ENCODE measurements at regions not wholly inside any gene's neighbourhood (a gene's known extent, or its start where the extent isn't known, plus 50 kb on each side); places are given as distances from the start of the nearest gene placed in this dataset.
"Not testable (repeated sequence)": the region's sequence is repeated elsewhere in the genome, so short reads cannot be mapped to it uniquely, and the experiment has no call there.

DNA sequence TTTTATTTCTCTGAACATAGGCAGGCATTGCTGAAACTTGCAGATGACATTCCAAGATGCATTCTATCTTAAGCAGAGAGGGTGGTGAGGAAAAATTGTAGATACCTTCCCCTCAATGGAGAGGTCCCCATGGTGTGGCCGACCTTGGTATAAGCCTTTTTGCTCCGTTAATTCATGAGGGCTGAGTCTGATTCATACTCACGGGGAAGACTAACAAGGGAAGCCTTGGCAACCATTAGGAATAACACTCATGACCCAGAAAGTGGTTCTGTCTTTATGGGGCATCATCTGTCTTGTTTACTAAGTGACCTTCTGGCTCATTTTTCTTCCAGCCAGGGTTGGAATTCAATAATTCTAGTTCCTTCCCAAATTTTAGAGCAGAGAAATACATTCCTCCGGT lies 148.3 kb downstream of the ADRA2C start:
- not testable (repeated sequence) for DNase-seq (ENCODE audit: low read depth in 2 of 3, low spot score in 2 of 3)

DNA sequence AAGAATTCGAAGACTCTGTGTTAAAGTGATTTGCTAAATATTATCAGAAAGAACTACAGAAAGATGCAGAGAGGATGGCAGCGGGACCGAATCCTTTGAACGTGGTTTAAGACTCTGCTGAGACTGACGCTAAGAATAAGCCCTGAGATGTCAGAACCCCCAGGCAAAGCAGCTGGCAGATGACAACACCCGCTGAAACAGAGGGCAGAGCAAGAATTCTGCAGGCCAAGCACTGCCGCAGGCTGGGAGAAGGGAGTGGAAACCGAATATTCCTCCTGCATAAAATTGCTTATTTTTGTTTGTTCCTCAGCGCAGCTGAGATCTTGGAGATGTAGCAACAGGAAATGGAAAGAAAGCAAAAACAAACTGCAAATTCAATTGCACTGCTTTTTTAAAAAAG lies 153.3 kb downstream of the ADRA2C start:
- DNase-seq (ENCODE audit: low read depth in 2 of 3, low spot score in 2 of 3) = not testable (repeated sequence)

DNA sequence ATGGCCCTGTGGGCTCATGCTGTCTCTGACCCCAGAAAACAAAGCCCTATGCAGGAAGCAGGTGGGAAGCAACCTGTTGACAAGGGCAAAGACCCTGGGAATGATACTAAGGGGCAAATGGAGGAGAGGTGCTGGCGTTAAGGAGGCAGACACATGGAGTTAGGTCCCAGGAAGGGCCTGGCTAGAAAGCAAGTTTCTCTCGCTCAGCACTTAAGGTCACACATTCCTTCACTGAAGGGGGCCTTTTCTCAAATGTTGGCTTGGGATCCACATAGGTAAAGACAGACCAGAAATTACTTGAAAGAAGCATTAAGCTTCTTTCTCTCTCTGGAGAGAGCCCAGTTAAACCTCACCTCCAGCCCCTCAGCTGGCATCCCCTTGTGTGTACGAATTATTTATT lies 155.7 kb downstream of the ADRA2C start:
- DNase-seq (ENCODE audit: low read depth in 2 of 3, low spot score in 2 of 3) = not testable (repeated sequence)

DNA sequence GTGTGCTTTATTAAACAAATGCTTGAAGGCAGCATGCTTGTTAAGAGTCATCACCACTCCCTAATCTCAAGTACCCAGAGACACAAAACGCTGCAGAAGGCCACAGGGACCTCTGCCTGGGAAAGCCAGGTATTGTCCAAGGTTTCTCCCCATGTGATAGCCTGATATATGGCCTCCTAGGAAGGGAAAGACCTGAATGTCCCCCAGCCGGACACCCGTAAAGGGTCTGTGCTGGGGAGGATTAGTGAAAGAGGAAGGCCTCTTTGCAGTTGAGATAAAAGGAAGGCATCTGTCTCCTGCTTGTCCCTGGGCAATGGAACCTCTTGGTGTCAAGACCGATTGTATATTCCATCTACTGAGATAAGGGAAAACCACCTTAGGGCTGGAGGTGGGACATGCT lies 159.7 kb downstream of the ADRA2C start:
- DNase-seq (ENCODE audit: low read depth in 2 of 3, low spot score in 2 of 3) = not testable (repeated sequence)

DNA sequence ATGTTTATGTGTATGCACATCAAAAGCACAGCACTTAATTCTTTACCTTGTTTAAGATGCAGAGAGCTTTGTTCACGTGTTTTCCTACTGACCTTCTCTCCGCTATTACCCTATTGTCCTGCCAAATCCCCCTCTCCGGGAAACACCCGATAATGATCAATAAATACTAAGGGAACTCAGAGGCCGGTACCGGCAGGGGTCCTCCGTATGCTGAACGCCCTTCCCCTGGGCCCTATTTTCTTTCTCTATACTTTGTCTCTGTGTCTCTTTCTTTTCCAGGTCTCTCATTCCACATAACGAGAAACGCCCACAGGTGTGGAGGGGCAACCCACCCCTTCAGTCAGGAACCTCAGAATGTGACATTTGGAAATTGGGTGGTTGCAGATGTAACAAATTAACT lies 160.1 kb downstream of the ADRA2C start:
- not testable (repeated sequence) for DNase-seq (ENCODE audit: low read depth in 2 of 3, low spot score in 2 of 3)

DNA sequence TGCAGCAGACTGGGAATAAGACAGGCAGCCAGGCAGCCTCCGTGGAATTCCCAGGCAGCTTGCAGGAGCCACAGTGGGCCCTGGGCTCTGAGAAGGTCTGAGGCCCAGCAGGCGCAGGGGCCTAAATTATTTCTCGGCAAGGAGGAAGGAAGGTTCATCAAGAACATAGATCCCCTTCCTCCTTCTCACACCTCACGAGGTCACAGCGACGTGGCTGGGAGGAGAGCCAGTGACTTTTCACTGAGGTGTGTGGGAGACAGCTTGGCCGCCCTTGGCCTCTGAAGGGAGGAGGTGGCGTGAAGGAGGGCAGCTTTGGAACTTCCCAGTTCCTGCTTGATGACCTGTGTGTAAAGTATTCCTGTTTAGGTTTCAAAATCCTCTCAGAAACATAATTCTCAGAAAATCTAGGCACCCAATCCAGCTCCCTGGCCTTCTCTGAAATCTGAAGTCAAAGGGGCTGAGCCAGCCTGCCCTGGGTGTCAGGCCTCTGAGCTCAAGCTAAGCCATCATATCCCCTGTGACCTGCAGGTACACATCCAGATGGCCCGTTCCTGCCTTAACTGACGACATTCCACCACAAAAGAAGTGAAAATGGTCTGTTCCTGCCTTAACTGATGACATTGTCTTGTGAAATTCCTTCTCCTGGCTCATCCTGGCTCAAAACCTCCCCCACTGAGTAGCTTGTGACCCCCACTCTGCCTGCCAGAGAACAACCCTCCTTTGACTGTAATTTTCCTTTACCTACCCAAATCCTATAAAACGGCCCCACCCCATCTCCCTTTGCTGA lies 161.0 kb downstream of the ADRA2C start:
- DNase-seq (ENCODE audit: low read depth in 2 of 3, low spot score in 2 of 3) = not testable (repeated sequence)

DNA sequence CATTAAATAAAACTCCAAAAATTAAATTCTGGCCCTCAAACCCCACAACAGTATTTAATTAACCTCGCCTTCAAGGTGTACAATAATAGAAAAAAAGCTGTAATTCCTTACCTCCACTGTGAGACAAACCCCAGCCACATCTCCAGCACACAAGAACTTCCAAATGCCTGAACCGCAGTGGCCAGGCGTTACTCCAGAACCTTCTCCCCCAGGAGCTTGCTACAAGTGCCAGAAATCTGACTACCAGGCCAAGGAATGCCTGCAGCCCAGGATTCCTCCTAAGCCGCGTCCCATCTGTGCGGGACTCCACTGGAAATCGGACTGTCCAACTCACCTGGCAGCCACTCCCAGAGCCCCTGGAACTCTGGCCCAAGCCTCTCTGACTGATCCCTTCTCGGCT lies 163.2 kb downstream of the ADRA2C start:
- not testable (repeated sequence) for DNase-seq (ENCODE audit: low read depth in 2 of 3, low spot score in 2 of 3)

DNA sequence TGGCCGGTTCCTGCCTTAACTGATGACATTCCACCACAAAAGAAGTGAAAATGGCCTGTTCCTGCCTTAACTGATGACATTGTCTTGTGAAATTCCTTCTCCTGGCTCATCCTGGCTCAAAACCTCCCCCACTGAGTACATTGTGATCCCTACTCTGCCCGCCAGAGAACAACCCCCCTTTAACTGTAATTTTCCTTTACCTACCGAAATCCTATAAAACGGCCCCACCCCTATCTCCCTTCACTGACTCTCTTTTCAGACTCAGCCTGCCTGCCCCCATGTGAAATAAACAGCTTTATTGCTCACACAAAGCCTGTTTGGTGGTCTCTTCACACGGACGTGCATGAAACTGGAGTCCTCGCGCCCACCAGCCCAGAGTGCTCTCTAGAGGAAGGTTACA lies 166.5 kb downstream of the ADRA2C start:
- DNase-seq (ENCODE audit: low read depth in 2 of 3, low spot score in 2 of 3) = not testable (repeated sequence)

DNA sequence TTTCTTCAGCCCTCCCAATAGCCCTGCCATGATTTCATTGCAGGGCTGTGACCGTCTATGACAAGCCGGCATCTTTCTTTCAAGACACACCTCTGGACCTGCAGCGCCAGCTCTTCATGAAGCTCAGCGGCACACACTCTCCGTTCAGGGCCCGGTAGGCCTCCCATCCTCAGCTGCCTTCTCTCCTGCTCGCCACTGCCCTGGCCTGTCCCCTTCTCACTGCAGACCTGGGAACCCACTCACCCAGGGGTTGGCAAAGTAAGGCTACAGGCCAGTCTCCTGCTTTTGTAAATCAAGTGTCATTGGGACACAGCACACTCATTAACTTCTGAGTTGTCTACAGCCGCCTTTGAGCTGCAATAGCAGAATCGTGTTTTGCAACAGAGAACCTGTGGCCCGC lies 169.2 kb downstream of the ADRA2C start:
- DNase-seq (ENCODE audit: low read depth in 2 of 3, low spot score in 2 of 3) = not testable (repeated sequence)

DNA sequence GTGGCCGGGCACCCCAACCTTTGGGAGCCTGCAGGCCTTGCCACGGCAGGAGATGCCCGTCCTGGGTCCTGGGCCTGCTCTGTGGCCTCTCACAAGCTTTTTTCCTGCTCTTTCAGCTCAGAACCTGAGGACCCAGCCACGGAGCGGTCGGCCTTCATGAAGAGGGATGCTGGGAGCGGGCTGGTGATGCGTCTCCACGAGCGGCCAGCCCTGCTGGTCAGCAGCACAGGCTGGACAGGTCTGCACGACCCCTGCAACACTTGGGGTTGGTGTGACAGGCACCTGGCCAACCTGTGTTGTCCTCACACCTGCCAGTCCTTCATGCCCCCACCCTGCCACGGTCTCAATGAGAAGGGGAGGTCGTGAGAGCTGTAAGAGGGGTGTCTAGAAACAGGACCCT lies 170.0 kb downstream of the ADRA2C start:
- DNase-seq (ENCODE audit: low read depth in 2 of 3, low spot score in 2 of 3) = no peak

DNA sequence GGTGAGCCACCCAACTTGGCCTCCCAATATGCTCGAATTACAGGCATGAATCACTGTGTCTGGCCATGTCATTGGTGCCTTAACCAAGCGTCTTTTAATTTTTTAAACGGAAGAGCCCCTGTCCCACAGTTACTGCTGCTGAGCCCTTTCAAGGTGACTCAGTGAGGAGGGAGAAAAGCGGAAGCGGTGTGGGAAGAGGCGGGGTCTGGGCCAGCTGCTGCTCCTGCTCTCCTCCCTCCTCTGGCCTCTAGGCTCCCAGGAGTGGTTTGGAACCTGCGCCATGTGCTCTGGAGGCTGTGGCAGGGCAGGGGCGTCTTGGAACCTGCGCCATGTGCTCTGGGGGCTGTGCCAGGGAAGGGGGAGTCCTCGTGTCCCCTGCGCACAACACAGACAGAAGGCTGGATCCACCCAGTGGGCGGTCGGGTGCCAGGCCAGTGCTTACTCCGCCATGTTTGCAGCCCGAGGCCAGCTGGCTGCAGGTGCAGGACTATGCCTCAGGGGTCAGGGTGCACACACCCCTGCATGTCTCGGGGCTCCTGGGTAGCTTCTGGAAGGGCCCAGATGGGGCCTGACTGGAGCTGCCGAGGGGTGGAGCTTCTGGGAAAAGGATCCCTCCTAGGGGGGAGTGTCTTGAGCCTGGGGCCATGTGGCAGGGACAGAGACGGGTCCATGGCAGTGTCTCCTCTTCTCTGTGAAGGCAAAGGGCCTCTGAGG lies 171.8 kb downstream of the ADRA2C start:
- DNase-seq (ENCODE audit: low read depth in 2 of 3, low spot score in 2 of 3) = peak in 2 of 3 donors; percentile 10 to 11

DNA sequence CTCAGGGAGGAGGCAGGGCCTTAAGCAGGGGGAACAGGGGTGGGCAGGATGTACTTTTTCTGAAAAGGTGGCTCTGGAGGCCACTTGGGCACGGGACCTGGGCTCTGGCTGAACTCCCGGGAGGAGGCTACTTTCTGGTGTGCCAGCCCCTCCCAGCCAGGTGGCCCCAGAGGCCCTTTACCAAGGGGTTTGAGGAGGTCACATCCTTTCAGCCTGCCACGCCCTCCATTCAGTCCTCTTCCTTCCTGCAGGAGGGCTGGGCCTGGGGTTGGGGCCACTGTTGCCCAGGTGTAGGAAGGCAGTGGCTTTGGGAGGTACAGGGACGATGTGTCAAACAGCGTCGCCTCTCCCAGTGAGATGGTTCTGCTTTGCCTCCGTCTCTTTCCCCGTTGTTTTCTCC lies 172.5 kb downstream of the ADRA2C start:
- not testable (repeated sequence) for DNase-seq (ENCODE audit: low read depth in 2 of 3, low spot score in 2 of 3)

DNA sequence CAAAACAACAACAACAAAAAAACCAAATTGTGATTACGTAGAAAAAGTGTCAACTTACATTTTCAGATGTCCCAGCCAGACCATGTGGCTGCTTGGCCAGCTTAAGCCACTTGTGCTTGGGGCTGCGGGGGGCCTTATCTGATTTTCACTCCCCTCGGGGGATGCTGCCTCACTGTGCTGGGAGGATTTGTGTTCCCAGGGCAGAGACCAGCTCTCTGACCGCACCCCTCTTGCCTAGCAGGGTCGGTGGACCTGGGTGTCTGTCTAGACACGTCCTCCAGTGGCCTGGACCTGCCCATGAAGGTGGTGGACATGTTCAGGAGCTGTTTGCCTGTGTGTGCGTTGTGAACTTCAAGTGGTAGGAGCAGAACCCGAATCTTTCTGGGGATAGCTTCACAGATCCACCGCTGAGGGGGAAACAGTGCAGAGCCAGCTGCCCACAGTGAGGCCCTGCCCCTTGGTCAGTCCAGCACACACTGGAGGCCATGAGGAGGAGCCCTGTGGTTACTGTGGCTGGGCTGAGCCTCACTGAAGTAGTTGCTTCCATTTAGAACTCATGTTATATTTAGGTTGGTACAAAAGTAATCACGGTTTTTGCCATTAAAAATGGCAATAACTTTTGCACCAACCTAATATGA lies 173.9 kb downstream of the ADRA2C start:
- DNase-seq (ENCODE audit: low read depth in 2 of 3, low spot score in 2 of 3) = not testable (repeated sequence)

DNA sequence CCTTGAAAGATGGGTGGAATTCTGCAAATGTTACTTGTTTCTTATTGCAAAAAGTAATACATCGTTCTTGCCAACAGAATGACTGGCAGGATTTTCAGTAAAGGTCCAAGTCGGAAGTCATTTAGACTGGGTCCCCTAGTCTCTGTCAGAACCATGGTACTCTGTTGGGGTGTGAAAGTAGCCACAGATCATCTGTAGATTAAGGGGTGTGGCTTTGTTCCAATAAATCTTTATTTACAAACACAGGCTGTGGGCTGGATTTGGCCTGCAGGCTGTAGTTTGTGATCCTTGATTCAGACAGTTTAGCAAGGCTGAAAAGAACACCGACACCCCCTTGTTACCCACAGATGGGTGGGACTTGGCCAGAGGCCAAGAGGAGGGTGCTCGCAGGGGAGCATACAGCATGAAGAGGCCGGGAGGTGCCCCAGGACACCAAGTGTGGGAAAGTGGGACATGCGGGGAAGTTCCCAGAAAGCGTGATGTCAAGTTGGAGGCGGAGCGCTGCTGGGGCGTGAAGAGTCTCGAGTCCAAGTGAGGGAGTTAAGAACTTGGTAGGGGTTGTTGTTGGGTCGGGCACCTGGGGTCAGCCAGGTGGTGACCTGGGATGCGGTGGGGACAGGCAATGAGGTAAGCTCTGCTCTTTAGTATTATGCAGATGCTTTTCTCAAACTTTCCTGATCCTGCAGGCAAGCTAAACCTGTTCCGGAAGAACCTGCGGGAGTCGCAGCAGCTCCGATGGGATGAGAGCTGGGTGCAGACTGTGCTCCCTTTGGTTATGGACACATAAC lies 175.7 kb downstream of the ADRA2C start:
- DNase-seq (ENCODE audit: low read depth in 2 of 3, low spot score in 2 of 3) = not testable (repeated sequence)

DNA sequence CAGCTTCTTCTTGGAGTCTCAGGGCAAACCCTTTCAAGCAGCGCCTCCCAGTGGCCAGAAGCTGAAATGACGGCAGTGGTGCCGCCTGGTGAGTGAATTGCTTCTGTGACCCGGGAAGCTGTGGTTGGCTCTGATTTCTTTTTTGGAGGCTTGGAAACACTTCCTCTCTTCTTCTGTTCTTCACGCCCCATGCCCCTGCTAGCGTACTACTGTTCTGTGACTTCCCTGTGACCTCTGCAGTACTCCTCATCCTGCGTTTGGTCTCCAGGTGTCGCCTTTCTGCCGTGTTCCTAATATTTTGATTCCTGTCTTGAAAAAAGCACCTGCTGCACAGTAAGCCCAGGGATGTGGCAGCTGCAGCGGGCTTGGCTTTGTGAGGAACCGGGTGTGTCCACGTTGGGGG lies 176.4 kb downstream of the ADRA2C start:
- DNase-seq (ENCODE audit: low read depth in 2 of 3, low spot score in 2 of 3) = peak in 2 of 3 donors; percentile 19 to 37

DNA sequence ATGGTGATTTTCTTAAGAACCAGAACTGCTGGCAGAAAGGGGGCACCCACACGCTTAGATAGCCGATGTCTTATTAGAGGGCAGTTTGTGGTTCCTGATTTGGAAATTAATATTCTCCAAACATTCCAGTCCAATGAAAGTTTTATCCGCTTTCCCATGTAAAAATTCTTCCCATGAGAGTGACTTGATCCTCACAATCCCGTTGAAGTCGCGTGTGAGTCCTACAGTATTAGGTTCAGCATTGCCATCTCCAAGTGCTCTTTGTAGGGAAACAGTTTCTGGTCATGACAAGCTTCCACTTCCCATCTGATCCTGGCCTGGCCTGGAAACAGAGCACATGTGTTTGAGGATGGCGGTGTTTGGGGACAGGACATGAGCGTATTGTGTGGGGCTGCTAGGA lies 176.9 kb downstream of the ADRA2C start:
- not testable (repeated sequence) for DNase-seq (ENCODE audit: low read depth in 2 of 3, low spot score in 2 of 3)

DNA sequence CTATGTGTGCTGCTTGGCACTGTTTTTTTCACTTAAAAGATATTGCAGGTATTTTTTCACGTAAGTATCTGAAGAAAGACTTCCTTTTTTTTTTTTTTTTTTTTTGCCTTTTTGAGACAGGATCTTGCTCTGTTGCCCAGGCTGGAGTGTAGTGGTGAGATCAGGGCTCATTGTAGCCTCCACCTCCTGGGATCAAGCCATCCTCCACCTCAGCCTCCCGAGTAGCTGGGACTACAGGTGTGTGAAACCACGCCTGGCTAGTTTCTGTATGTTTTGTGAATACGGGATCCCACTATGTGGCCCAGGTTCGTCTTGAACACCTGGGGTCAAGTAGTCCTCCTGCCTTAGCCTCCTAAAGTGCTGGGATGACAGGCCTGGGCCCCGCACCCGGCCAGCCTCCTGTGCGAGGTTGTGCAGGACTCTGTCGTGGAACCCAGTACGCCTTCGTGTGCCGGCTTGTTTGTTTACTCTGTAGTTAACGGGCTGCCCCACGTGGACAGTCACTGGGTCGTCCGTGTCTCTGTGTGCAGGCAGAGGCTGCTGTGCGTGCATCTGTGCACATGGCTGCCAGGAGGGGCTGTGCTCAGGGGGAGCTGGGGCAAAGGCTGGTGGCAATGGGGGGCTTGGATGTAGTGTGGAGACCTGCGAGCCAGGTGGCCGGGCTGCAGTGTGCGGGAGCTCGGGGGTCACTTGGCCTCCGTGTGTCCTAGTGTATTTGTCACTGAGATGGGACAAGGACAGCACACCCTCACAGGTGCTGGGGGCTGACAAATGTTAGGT lies 179.5 kb downstream of the ADRA2C start:
- no peak for DNase-seq (ENCODE audit: low read depth in 2 of 3, low spot score in 2 of 3)

DNA sequence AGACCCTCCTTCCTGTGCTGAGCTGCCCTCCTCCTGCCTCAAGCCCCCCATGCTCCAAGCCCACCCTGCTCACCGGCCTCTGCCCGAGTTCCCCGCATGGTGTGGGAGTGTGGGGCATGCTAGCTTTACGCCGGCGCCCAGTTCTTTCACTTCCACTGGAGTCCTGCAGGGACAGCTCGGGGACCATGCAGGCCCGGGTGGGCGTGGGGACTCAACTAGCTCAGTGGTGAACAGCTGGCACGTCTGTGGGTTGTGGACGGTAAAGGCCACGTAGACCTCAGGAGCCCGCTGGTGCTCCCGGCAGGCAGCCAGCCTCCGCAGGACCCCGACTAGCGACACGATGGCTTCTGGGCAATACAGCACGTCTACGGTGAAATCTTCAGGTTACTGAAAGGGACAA lies 180.4 kb downstream of the ADRA2C start:
- DNase-seq (ENCODE audit: low read depth in 2 of 3, low spot score in 2 of 3) = not testable (repeated sequence)

DNA sequence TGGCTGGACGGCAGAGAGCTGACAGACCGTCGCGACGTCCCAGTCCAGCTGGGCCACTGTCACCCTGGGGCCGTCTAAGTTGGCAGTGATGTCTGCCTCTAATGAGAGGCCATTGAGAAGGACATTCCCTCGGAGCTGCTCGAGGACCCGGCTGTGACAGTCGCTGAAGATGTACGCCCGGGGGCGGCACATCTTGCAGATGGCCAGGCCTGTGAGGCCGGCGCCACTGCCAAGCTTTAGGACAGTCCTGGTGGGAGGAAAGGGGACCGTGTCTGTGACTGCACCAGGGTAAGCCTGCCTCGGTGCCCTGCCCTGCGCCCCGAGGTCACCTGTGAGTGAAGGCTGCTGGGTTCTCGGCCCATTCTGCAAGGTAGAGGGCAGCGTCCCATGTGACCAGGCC lies 181.6 kb downstream of the ADRA2C start:
- not testable (repeated sequence) for DNase-seq (ENCODE audit: low read depth in 2 of 3, low spot score in 2 of 3)

DNA sequence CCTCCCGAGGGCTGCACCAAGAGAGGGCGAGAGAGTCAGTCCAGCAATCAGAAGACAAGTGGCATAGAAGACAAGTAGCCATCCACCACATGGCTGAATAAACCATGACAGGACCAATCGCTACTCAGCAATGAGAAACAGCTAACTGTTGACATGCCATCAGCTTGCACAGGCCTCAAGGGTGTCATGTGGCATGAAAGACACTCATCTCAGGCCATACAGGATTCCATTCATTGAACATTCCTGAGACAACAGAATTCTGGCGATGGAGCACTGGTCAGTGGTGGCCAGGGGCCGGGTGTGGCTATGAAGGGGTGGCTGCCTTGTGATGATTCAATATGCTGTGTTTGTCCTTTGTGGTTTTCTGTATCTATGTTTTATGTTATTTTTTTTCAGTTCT lies 182.0 kb downstream of the ADRA2C start:
- not testable (repeated sequence) for DNase-seq (ENCODE audit: low read depth in 2 of 3, low spot score in 2 of 3)

Data from hematopoietic multipotent progenitor cell (in vitro differentiated cells).